Esophagus (tissue), 2 donors: ENCODE measurements at regions not wholly inside any gene's neighbourhood (a gene's known extent, or its start where the extent isn't known, plus 50 kb on each side); places are given as distances from the start of the nearest gene placed in this dataset.

Experiments used
- H3K27ac ChIP-seq, 2 donors: one replicate each; pipeline ENCODE4 v1.5.1; 2013; ENCODE audit warnings: low read depth in 2 of 2, mild to moderate bottlenecking in 2 of 2, inconsistent platforms in 1 of 2, low read length in 1 of 2, moderate library complexity in 1 of 2
- H3K27me3 ChIP-seq, 2 donors: one replicate each; pipeline ENCODE4 v1.6.1; 2013; ENCODE audit warnings: low read length in 2 of 2, control low read depth in 1 of 2, mild to moderate bottlenecking in 1 of 2; ENCODE audit not compliant: insufficient read depth in 2 of 2, control insufficient read depth in 1 of 2
- H3K36me3 ChIP-seq, 2 donors: one replicate each; pipeline ENCODE4 v1.6.1; 2013; ENCODE audit warnings: low read length in 1 of 2; ENCODE audit not compliant: control insufficient read depth in 2 of 2, insufficient read depth in 2 of 2
- H3K4me1 ChIP-seq, 2 donors: one replicate each; pipeline ENCODE4 v1.6.1; 2013; ENCODE audit warnings: low read length in 1 of 2; ENCODE audit not compliant: control insufficient read depth in 2 of 2, insufficient read depth in 2 of 2
- H3K4me3 ChIP-seq, 2 donors: one replicate each; pipeline ENCODE4 v1.5.1; 2013; ENCODE audit warnings: low read length in 2 of 2, mild to moderate bottlenecking in 2 of 2, low read depth in 1 of 2, moderate library complexity in 1 of 2
- H3K9me3 ChIP-seq, 2 donors: one replicate each; pipeline ENCODE4 v1.6.1; 2013; ENCODE audit warnings: mild to moderate bottlenecking in 2 of 2, low read depth in 1 of 2, low read length in 1 of 2, moderate library complexity in 1 of 2; ENCODE audit not compliant: control insufficient read depth in 2 of 2, insufficient read depth in 1 of 2
- WGBS, 2 donors: extraction: QIAGEN DNeasy Blood & Tissue Kit; methylation state at CpG; one replicate each; pipeline ENCODE4 v1.1.7; 2013; 5-methylcytosine and 5-hydroxymethylcytosine counted together
- donor health status: healthy with polysubstance abuse.
- donor health status: Bipolar disorder and iron deficiency.

DNA sequence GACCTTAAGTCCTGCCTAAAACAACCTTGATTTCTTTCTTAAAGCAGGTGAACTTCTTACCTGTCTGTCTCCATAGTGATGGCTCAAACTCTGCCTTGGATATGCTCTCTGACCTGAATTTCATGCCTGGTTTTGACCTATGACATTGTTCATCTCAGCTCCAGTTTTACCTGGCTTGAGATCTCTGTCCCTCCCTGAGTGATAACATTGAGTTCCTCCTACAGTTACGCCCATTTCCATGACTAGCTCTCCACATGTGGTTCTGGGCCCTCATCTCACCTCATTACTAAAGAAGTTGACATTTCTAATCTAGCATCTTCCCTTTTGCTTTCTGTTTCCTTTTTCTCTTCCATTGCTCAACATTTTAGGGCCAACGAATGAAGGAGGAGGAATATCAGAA lies 233.1 kb downstream of the HHIPL2 start:
- WGBS, 2 donors = 84 to 86% methylated on average over 2 of the region's 2 CpGs

GRCh38 chr1:222310836-222311235 lies 237.1 kb downstream of the HHIPL2 start:
- Histone ChIP-seq H3K9me3 (no peaks in the 10 kb centered on the region), H3K36me3 (no peaks in the 10 kb centered on the region), H3K27ac (no peak overlapping the region), H3K27me3 (no peaks in the 10 kb centered on the region), H3K4me3 (no peak overlapping the region), H3K4me1 (no peaks in the 10 kb centered on the region)
- 80 to 82% methylated on average over 5 of the region's 5 CpGs for WGBS, 2 donors

More for the DNA sequence above, 233.1 kb downstream of the HHIPL2 start:
- Histone ChIP-seq H3K4me1 (no peaks in the 10 kb centered on the region), H3K27ac (no peak overlapping the region), H3K36me3 (no peaks in the 10 kb centered on the region), H3K27me3 (no peaks in the 10 kb centered on the region), H3K9me3 (no peaks in the 10 kb centered on the region), H3K4me3 (no peak overlapping the region)

- H3K27ac ChIP-seq = no peak overlapping the region
- H3K4me3 ChIP-seq = no peak overlapping the region
- WGBS, 2 donors = 35 to 66% methylated on average over 2 of the region's 2 CpGs
Measured at GRCh38 chr1:222307621-222308020, 240.3 kb downstream of the HHIPL2 start.

GRCh38 chr1:222306512-222306911 lies 241.4 kb downstream of the HHIPL2 start:
- 90 to 94% methylated on average over 1 of the region's 1 CpG for WGBS, 2 donors
- Histone ChIP-seq H3K9me3 (no peaks in the 10 kb centered on the region), H3K36me3 (no peaks in the 10 kb centered on the region), H3K4me1 (no peaks in the 10 kb centered on the region), H3K27me3 (no peaks in the 10 kb centered on the region), H3K4me3 (no peak overlapping the region), H3K27ac (no peak overlapping the region)

More at GRCh38 chr1:222307621-222308020, 240.3 kb downstream of the HHIPL2 start:
- Histone ChIP-seq H3K9me3 (no peaks in the 10 kb centered on the region), H3K27me3 (no peaks in the 10 kb centered on the region), H3K4me1 (no peaks in the 10 kb centered on the region), H3K36me3 (no peaks in the 10 kb centered on the region)

DNA sequence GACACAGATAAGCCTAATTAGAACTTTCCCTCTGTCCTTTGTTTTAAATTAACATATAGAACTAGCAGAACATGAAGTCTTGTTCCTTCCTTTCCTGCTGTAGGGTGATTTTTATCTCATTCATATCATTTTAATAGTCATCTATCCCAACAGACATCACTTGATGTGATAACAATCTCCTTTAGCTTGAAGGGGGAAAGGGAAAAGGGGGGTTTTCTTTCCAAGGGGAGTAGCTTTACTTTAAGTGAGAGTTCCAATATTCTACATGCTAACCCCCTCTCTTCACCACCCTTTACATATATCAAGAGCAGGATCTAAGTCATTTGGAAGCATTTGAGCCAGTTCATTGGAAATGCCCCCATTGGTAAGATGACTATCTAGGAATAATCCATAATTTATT lies 241.9 kb downstream of the HHIPL2 start:
- no peaks in the 10 kb centered on the region for H3K27me3 ChIP-seq
- no peaks in the 10 kb centered on the region for H3K36me3 ChIP-seq
- no peaks in the 10 kb centered on the region for H3K4me1 ChIP-seq
- H3K9me3 ChIP-seq = no peaks in the 10 kb centered on the region
- no peak overlapping the region for H3K27ac ChIP-seq
- H3K4me3 ChIP-seq = no peak overlapping the region

DNA sequence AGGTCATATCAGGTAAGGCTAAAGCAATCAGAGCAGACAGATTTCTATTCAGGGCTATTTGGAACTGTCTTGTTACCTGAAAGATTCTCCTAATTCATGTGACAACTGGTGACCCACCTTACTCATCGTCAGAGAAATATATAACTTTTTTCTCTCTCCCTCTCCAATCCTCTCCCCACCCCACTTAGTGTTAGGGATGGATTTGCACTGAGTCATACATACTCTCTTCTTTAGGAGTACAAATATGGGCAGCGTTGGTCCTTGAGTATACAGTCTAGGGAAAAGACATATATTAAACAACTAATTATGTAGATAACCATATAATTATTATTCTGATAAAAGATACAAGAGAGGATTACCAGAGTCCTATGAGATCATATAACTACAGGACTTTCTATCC lies 246.3 kb downstream of the HHIPL2 start:
- no peaks in the 10 kb centered on the region for H3K4me1 ChIP-seq
- H3K4me3 ChIP-seq = no peak overlapping the region
- WGBS, 2 donors = 65 to 72% methylated on average over 2 of the region's 2 CpGs
- no peaks in the 10 kb centered on the region for H3K27me3 ChIP-seq
- no peak overlapping the region for H3K27ac ChIP-seq
- H3K36me3 ChIP-seq = no peaks in the 10 kb centered on the region
- no peaks in the 10 kb centered on the region for H3K9me3 ChIP-seq

GRCh38 chr1:222299524-222299923 lies 248.4 kb downstream of the HHIPL2 start:
- 36 to 59% methylated on average over 1 of the region's 1 CpG for WGBS, 2 donors
- H3K36me3 ChIP-seq = no peaks in the 10 kb centered on the region
- no peak overlapping the region for H3K27ac ChIP-seq
- no peaks in the 10 kb centered on the region for H3K9me3 ChIP-seq
- H3K27me3 ChIP-seq = no peaks in the 10 kb centered on the region
- no peak overlapping the region for H3K4me3 ChIP-seq
- H3K4me1 ChIP-seq = no peaks in the 10 kb centered on the region

- H3K27ac ChIP-seq = no peak overlapping the region
- H3K4me1 ChIP-seq = no peaks in the 10 kb centered on the region
- no peaks in the 10 kb centered on the region for H3K36me3 ChIP-seq
- no peaks in the 10 kb centered on the region for H3K9me3 ChIP-seq
- no peaks in the 10 kb centered on the region for H3K27me3 ChIP-seq
- 94 to 95% methylated on average over 2 of the region's 2 CpGs for WGBS, 2 donors
- no peak overlapping the region for H3K4me3 ChIP-seq
Measured at GRCh38 chr1:222290866-222291265, 257.0 kb downstream of the HHIPL2 start.

DNA sequence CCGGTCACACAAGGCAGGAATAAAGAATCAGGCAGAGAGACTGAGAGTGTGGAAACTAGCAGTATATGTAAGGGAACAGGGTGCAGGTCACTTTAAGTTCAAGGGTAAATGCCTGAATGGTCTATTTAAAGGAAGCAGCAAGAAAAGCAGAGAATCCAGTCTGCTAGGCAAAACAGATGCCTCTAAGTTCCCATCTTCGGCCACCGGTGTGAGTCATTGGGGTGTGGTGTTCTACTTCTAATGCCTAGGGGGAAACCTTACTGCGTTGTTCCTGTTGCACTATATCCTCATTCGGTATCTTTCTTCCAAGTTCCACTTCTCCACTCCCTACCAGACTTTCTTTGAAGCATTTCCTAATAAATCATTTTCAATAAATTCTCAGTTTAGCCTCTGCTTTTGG lies 259.9 kb downstream of the HHIPL2 start:
- Histone ChIP-seq H3K27ac (peak overlapping the region; percentile 43 to 49), H3K9me3 (no peaks in the 10 kb centered on the region), H3K4me3 (no peak overlapping the region), H3K36me3 (no peaks in the 10 kb centered on the region), H3K27me3 (peaks cover 0 to 3% of the 10 kb centered on the region in 2 donors), H3K4me1 (no peaks in the 10 kb centered on the region)
- WGBS, 2 donors = 34 to 47% methylated on average over 5 of the region's 5 CpGs

DNA sequence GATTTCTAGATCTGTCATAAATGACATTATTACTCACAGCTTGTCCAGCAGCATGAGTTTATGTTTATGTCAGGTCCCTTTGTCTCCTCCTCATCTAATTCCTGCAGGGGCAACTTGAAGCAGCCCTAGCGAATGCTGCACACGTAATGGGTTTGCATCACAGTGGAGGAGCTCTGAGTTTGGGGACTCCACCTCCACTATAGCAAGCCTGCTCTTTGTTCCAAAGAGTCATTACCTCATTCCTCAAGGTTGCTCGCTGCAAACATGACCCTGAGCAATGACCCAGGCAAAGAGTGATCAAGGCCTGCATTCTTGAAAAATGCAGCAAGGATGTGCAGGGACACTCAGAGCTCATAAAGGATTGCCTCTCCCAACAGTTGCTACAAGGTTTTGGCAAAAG lies 261.9 kb downstream of the HHIPL2 start:
- 77 to 82% methylated on average over 3 of the region's 3 CpGs for WGBS, 2 donors
- H3K4me1 ChIP-seq = no peaks in the 10 kb centered on the region
- peaks cover 0 to 3% of the 10 kb centered on the region in 2 donors for H3K27me3 ChIP-seq
- no peak overlapping the region for H3K27ac ChIP-seq
- no peak overlapping the region for H3K4me3 ChIP-seq
- H3K36me3 ChIP-seq = no peaks in the 10 kb centered on the region
- H3K9me3 ChIP-seq = no peaks in the 10 kb centered on the region
